Glomerular endothelial cell (primary cell): ENCODE measurements at regions not wholly inside any gene's neighbourhood (a gene's known extent, or its start where the extent isn't known, plus 50 kb on each side); places are given as distances from the start of the nearest gene placed in this dataset.

ENCODE experiments used
- DNase-seq: peaks from one replicate; pipeline ENCODE4 v3.0.0-alpha.2; 2011; ENCODE audit warnings: low read depth, low spot score; ENCODE audit errors: extremely low read depth

DNA sequence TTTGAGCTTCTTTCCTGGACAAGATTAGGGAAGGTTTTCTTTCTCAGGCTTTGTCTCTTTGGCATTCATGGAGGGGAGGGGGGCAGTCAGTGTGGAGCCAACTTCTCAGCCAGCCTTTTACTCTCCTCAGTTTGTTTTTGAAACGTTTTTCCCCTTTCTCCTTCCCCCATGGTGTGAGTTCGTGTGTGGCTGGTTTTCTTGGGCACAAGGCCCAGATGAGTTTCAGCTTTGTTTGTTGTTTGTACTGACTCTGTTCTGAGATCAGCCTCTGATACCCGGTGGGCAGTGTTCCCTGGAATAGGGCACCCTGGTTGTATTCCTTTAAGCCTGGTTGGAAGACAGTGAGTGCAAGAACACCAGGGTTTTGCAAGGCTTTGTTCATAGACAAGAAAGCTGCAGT lies 168.2 kb upstream of the RARB start:
- DNase-seq, result no peak

DNA sequence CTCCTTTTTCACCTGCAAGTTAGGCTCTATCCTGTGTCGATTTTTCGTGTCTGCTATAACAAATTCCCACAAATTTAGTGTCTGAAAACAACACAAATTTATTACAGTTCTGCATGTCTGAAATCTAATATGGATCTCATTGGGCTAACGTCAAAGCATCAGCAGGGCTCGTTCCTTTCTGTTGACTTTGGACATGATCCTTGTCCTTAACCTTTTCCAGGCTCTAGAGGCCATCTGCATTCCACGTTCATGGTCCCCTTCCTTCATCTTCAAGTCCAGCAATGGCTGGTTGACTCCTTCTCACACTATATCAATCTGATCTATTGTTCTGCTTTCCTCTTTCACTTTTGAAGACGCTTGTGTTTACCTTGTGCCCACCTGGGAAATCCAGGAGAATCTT lies 165.7 kb upstream of the RARB start:
- DNase-seq, result no peak

- DNase-seq, result no peak
Observed at GRCh38 chr3:25265284-25265683, 162.8 kb upstream of the RARB start.

DNA sequence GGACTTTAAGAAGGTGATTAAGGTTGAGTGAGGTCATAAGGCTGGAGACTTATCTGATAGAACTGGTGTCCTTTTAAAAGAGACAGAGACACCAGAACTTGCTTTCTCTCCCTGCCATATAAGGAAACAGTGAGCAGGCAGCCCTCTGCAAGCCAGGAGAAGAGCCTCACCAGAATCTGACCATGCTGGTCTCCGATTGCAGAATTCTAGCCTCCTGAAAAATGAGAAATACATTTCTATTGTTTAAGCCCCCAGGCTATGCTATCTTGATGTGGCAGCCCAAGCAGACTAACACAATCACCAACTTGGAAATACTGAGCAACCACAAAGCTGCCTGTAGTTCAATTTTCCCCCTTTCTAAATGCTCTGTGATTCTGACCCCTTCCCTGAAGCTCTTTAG lies 161.4 kb upstream of the RARB start:
- DNase-seq, result no peak

GRCh38 chr3:25272090-25272489 lies 156.0 kb upstream of the RARB start:
- DNase-seq, result no peak

GRCh38 chr3:25273582-25274171 lies 154.4 kb upstream of the RARB start:
- no peak for DNase-seq

GRCh38 chr3:25277503-25277902 lies 150.6 kb upstream of the RARB start:
- no peak for DNase-seq

- no peak for DNase-seq
Observed at GRCh38 chr3:25281041-25281731, 146.9 kb upstream of the RARB start.

GRCh38 chr3:25281732-25282126 lies 146.3 kb upstream of the RARB start:
- no peak for DNase-seq

GRCh38 chr3:25283613-25284012 lies 144.4 kb upstream of the RARB start:
- DNase-seq, result no peak

- no peak for DNase-seq
Observed at GRCh38 chr3:25284249-25284648, 143.8 kb upstream of the RARB start.

GRCh38 chr3:25287291-25287884 lies 140.7 kb upstream of the RARB start:
- DNase-seq, result no peak

DNA sequence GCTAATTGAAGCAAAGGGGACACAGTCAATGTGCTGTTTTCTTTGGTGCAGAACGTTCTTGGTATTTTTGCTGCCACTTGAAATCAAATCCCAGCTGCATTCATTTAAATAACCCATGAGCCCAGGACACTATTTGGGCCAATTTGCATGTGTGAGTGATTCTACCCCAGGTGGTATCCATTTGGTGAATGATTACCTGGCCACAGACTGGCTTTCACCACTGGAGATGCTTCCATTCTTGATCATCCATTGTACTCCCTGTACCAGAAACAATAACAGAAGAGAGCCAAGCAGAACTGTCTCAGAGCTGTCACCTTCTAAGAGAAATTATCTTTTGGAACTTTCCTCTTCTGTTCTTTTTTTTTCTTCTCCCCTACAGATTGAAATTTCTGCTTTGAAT lies 139.7 kb upstream of the RARB start:
- DNase-seq, result no peak

DNA sequence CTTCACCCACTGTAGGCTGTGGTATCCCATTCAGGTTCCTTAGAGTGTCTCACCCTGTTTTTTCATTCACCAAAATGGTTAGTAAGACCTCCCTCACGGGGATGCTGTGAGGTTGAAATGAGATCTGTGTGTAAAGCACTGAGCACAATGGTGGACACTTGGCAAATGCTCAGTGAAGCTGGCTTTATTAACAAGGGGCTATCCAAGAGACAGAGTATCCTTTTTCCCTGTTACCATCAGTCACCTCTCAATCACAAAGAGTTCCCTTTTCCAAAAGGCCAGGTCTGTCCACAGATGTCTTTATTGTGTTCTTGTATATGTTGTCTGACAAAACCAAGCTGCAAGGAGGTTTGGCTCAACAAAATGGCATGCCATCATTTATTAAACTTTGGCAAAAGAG lies 138.9 kb upstream of the RARB start:
- DNase-seq, result no peak

- no peak for DNase-seq
Observed at GRCh38 chr3:25289663-25290062, 138.4 kb upstream of the RARB start.

DNA sequence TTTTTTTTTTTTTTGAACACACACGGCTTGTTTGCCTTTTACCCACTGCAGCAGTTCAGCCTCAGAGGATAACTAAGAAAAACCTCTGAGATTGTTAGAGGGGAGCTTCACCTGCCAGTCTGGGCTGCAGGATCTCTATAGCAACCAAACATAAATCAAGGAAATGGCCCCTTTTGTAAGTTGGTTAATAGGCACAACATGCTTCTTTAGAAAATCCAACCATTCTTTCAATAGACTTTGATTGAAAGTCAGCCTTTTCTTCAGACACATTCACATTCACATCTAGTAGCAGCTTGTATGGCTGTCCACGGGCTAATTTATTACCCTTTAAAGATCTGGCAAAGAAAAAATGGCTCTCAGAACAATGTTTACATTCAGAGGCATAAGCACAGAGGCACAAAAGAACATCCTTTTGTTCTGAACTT lies 136.6 kb upstream of the RARB start:
- no peak for DNase-seq

DNA sequence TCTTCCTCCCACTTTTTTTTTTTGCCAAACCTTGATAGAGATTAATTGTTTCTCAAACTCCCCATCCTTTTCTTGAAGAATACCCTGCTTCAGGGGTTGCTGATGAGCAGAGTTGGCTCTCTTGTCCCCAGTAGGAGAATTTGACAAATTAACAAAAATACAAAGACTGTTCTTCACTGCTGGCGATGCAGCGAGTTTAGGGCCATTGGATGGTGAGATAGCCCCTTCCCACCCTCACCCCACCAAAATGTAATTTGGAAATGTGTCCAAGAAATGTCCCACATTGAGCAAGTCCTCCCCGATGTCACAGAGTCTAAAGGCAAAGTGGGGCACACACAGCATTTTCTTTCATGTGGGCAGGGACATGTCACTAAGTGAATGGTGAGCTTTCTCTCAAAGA lies 136.0 kb upstream of the RARB start:
- DNase-seq, result no peak

DNA sequence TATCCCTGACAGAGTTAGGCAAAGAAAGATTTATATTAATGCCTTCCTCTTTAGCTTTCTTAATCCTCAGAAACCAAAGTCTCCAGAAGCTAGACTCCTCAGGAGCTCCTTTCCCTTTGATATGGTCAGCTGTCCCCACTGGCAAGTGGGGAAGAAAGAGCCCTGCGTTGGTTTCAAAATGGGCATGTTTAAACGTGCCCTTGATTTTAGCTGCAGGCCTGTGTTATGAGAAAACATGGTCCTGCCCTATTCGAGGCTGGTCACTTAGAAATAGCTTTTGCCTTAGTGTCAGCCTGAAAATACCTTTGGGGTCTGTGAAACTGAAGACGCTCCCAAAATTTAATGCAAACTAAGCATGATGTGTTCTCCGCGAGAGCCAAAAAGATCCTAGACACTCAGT lies 135.5 kb upstream of the RARB start:
- no peak for DNase-seq

GRCh38 chr3:25293736-25294135 lies 134.3 kb upstream of the RARB start:
- DNase-seq, result no peak

- no peak for DNase-seq
Observed at GRCh38 chr3:25294169-25294805, 133.8 kb upstream of the RARB start.

GRCh38 chr3:25297667-25298585 lies 130.1 kb upstream of the RARB start:
- DNase-seq, result no peak
